Stimulated activated memory B cell treated with anti-CD40 and anti-IgM and Interleukin-4, amounts not matched to agents 10 μg/mL and 1 μg/mL and 100 μg/mL, for 72 hours (primary cell): ENCODE measurements at regions not wholly inside any gene's neighbourhood (a gene's known extent, or its start where the extent isn't known, plus 50 kb on each side); places are given as distances from the start of the nearest gene placed in this dataset.
"Not testable (repeated sequence)": the region's sequence is repeated elsewhere in the genome, so short reads cannot be mapped to it uniquely, and the experiment has no call there.

Source experiments
- ATAC-seq: fragments of 150-1000 bp; cut with Tn5 transposase; 2 replicates; pipeline ENCODE4 v1.10.0; 2021
- H3K27ac Mint-ChIP-seq: one replicate; pipeline ENCODE4 v1.8.0; 2022; ENCODE audit warnings: mild to moderate bottlenecking, mixed read lengths
- H3K27me3 Mint-ChIP-seq: one replicate; pipeline ENCODE4 v1.8.0; 2022; ENCODE audit warnings: mixed read lengths
- H3K36me3 Mint-ChIP-seq: one replicate; pipeline ENCODE4 v1.8.0; 2022; ENCODE audit warnings: mixed read lengths
- H3K4me1 Mint-ChIP-seq: one replicate; pipeline ENCODE4 v1.8.0; 2022; ENCODE audit warnings: mixed read lengths
- H3K4me3 Mint-ChIP-seq: one replicate; pipeline ENCODE4 v1.8.0; 2022; ENCODE audit warnings: mild to moderate bottlenecking, moderate library complexity, mixed read lengths
- H3K9me3 Mint-ChIP-seq: one replicate; pipeline ENCODE4 v1.8.0; 2022; ENCODE audit warnings: mixed read lengths

DNA sequence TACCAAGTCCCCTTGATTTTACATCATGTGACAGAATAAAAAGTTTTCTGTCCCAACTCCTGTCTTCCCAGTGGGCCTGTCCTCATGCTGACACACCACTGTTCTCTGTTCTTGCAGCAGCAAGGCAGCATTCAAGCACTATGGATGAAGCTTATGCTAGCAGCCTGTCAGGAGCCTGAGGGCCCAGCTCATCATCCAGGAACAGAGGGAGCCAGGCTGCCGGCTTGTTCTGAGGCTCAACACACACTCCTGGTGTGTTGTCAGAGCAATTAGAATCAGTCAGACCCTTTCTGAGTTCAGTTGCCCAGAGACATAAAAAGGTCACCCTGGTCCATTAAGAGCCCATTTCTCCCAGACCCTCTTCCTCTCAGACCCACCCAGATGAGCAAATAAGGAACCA lies 282.9 kb downstream of the SEC16B start:
- Mint-ChIP-seq H3K36me3 (no peaks in the 10 kb centered on the region), H3K4me1 (no peaks in the 10 kb centered on the region), H3K27ac (no peak overlapping the region), H3K27me3 (peaks cover 10% of the 10 kb centered on the region), H3K4me3 (no peak overlapping the region), H3K9me3 (peaks cover 5% of the 10 kb centered on the region)
- no peak for ATAC-seq

DNA sequence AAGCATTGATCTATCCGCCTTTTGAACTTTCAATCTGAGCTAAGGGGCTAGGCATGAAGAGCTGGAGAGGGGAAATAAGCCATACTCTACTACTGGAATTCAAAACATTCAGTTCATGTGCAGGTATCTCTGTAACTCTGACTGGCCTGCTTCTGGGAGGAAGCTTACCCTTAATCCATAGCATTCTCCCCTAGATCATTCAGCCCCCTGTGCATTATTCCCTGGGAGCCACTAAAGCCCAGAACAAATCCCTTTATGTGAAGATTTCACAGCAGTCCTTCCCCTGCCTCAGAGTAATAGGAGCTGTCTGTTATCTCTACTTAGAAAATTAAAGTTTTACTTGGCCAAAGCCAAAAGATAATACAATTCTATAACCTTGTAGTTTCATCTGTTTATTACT lies 300.7 kb downstream of the SEC16B start:
- no peak for ATAC-seq
- peaks cover 5% of the 10 kb centered on the region for H3K9me3 Mint-ChIP-seq
- H3K36me3 Mint-ChIP-seq: no peaks in the 10 kb centered on the region
- no peaks in the 10 kb centered on the region for H3K4me1 Mint-ChIP-seq
- no peak overlapping the region for H3K4me3 Mint-ChIP-seq
- no peaks in the 10 kb centered on the region for H3K27me3 Mint-ChIP-seq
- H3K27ac Mint-ChIP-seq: no peak overlapping the region

DNA sequence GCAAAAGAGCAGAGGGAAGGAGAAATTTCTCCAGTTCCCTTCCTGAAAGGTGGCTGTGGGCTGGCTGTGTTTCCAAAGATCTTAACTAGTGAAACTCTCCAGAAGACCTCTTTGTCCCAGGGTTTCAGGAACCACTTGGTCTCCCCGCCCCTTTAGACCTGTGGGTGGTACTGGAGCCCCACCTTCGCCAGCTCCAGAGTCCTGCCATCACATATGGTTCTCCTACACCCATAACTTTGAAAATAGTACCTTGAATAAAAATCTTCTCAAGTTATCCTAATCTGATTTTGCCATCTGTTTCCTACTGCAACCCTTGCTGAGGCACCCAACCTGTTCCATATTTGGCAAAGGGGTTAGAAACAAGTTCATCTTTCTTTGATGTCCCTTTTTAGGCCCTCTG lies 303.9 kb downstream of the SEC16B start:
- peaks cover 5% of the 10 kb centered on the region for H3K9me3 Mint-ChIP-seq
- ATAC-seq: no peak
- no peaks in the 10 kb centered on the region for H3K36me3 Mint-ChIP-seq
- H3K4me3 Mint-ChIP-seq: no peak overlapping the region
- H3K27ac Mint-ChIP-seq: no peak overlapping the region
- no peaks in the 10 kb centered on the region for H3K4me1 Mint-ChIP-seq
- peaks cover 4% of the 10 kb centered on the region for H3K27me3 Mint-ChIP-seq

DNA sequence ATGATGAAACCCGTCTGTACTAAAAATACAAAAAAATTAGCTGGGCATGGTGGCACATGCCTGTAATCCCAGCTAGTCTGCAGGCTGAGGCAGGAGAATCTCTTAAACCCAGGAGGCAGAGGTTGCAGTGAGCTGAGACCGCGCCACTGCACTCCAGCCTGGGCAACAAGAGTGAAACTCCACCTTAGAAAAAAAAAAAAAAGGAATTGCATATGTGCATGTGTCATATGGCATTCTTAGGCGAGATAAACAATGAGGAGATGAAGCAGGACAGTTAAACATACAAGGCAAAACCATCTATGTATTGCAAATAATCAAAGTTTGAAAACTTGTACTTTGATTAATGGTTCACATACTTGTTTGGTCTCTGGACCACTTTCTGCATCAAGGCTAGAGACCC lies 305.1 kb downstream of the SEC16B start:
- not testable (repeated sequence) for ATAC-seq, H3K27ac Mint-ChIP-seq, H3K27me3 Mint-ChIP-seq, H3K9me3 Mint-ChIP-seq, H3K36me3 Mint-ChIP-seq, H3K4me3 Mint-ChIP-seq, H3K4me1 Mint-ChIP-seq

DNA sequence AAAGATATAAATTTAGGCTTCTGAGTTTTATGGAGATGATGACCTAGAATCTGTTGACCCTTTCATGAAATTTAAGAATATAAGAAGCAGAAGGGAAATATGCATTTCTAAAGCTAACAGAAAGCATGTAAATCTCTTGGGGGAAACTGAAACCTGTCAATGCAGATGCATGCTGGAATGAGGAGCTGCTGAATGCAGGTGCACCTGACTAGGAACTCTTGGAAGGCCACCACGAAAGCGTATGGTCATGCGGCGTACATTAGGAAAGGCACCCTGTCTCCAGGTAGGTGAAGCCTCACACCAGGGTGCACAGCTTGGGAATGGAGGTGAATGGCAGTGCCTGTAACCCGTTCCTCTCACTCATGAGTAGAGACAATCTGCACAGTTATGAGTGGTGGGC lies 309.7 kb downstream of the SEC16B start:
- no peak overlapping the region for H3K27ac Mint-ChIP-seq
- no peaks in the 10 kb centered on the region for H3K4me1 Mint-ChIP-seq
- H3K9me3 Mint-ChIP-seq: peaks cover 5% of the 10 kb centered on the region
- peaks cover 8% of the 10 kb centered on the region for H3K27me3 Mint-ChIP-seq
- ATAC-seq: no peak
- H3K36me3 Mint-ChIP-seq: no peaks in the 10 kb centered on the region
- no peak overlapping the region for H3K4me3 Mint-ChIP-seq

DNA sequence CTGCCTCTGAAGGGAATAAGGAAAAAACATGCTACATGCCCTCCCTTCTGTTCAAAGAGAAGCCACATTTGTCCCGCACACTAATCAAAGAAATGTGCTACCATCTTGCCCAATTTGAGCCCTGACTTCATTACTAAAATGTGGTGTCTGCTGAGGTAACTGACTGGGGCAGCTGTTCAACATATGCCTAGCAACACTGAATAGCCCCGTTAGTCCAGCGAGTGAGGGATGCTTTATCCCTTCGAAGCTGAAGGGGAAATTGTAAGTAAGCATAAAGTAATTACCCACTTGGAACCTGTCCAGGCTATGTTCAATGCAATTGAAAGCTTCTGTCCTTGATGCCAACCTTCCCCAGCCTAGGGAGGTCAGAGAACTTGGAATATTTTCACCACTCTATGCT lies 310.6 kb downstream of the SEC16B start:
- peaks cover 8% of the 10 kb centered on the region for H3K27me3 Mint-ChIP-seq
- H3K36me3 Mint-ChIP-seq: no peaks in the 10 kb centered on the region
- no peaks in the 10 kb centered on the region for H3K4me1 Mint-ChIP-seq
- peaks cover 5% of the 10 kb centered on the region for H3K9me3 Mint-ChIP-seq
- no peak overlapping the region for H3K27ac Mint-ChIP-seq
- no peak for ATAC-seq
- H3K4me3 Mint-ChIP-seq: no peak overlapping the region

DNA sequence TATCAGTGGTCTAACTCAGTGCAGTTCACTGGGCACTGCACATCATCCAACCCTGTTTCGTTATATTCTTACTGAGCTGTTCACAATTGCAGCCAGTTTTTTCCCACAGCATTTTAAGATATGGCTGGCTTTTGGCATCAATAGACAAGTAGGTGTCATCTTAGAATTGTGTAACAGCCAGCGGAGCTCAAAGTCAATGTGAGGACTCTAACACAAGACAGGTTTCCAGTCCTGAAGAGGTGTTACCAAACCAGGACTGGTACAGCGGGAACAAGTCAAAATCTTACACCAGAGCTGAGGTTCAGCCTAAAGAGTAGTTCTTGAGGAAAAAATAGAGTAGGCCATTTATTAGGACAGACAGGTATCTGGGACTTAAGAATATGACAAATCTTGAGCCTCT lies 313.3 kb downstream of the SEC16B start:
- no peaks in the 10 kb centered on the region for H3K4me1 Mint-ChIP-seq
- no peak overlapping the region for H3K4me3 Mint-ChIP-seq
- peaks cover 8% of the 10 kb centered on the region for H3K27me3 Mint-ChIP-seq
- H3K27ac Mint-ChIP-seq: no peak overlapping the region
- no peaks in the 10 kb centered on the region for H3K36me3 Mint-ChIP-seq
- no peak for ATAC-seq
- H3K9me3 Mint-ChIP-seq: peaks cover 5% of the 10 kb centered on the region

DNA sequence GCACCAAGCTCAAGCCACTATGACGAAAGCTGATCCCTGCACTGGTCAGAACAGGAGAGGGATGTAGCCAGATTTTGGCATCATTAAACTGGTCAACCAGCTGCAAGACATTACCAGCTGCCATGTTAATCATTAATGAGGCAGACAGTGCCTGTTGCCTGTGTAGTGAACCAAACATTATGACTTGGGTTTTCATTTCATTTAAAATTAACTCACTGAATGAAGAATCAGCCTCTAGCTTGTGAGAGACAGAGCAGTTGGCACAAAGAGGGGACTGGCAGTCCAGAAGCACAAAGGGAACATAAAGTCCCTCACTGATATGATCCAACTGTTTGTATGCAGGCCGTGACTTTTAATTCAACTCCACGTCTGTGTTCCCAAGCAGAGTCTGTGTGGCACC lies 318.9 kb downstream of the SEC16B start:
- no peaks in the 10 kb centered on the region for H3K27me3 Mint-ChIP-seq
- ATAC-seq: no peak
- H3K27ac Mint-ChIP-seq: no peak overlapping the region
- H3K9me3 Mint-ChIP-seq: no peaks in the 10 kb centered on the region
- no peak overlapping the region for H3K4me3 Mint-ChIP-seq
- H3K36me3 Mint-ChIP-seq: no peaks in the 10 kb centered on the region
- no peaks in the 10 kb centered on the region for H3K4me1 Mint-ChIP-seq

DNA sequence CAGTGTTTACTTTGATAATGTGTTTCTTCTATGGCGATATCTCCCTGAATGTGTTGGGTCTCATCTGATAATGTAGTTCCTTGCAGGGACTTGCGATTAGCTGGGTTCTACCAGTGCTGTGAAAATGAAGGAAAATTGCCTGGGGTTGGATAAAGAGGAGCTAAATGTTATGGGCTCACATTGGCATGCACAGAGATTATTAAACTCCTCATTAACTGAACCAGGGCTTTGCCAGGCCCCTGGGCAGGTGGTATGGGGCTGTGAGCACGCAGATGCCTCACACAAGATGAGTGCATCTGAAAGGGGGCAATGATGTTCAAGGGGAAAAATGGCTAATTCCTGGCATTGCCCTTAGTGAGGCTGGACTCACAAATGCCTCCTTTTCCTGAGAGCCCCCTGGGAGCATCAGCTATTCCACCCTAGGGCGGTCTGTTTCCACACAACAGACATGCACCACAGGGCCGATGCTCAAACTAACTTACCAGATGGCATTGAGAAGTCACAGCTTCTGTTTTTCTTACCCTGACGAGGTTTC lies 321.1 kb downstream of the SEC16B start:
- no peaks in the 10 kb centered on the region for H3K4me1 Mint-ChIP-seq
- no peaks in the 10 kb centered on the region for H3K9me3 Mint-ChIP-seq
- H3K27ac Mint-ChIP-seq: no peak overlapping the region
- no peak for ATAC-seq
- no peaks in the 10 kb centered on the region for H3K36me3 Mint-ChIP-seq
- H3K27me3 Mint-ChIP-seq: no peaks in the 10 kb centered on the region
- H3K4me3 Mint-ChIP-seq: no peak overlapping the region

DNA sequence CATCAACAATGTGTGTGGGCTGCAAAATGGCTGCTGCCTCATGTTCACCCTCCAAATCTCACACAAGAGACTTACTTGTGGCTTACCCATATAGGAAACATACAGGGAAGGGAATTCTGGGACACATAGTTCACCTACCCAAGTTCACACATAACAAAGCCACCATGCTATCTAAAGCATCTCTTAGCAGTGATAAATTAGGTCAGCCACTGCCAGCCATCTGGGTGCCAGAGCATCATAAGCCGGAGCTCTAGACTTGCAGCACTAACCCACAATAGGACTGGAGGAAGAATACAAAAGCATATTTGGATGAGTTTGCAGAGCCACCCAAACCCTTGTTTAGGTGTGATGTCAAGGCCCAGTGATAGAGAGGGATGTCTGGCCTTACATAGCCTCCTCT lies 321.7 kb downstream of the SEC16B start:
- no peaks in the 10 kb centered on the region for H3K36me3 Mint-ChIP-seq
- H3K4me3 Mint-ChIP-seq: no peak overlapping the region
- H3K27me3 Mint-ChIP-seq: no peaks in the 10 kb centered on the region
- no peak overlapping the region for H3K27ac Mint-ChIP-seq
- ATAC-seq: no peak
- H3K9me3 Mint-ChIP-seq: no peaks in the 10 kb centered on the region
- no peaks in the 10 kb centered on the region for H3K4me1 Mint-ChIP-seq

DNA sequence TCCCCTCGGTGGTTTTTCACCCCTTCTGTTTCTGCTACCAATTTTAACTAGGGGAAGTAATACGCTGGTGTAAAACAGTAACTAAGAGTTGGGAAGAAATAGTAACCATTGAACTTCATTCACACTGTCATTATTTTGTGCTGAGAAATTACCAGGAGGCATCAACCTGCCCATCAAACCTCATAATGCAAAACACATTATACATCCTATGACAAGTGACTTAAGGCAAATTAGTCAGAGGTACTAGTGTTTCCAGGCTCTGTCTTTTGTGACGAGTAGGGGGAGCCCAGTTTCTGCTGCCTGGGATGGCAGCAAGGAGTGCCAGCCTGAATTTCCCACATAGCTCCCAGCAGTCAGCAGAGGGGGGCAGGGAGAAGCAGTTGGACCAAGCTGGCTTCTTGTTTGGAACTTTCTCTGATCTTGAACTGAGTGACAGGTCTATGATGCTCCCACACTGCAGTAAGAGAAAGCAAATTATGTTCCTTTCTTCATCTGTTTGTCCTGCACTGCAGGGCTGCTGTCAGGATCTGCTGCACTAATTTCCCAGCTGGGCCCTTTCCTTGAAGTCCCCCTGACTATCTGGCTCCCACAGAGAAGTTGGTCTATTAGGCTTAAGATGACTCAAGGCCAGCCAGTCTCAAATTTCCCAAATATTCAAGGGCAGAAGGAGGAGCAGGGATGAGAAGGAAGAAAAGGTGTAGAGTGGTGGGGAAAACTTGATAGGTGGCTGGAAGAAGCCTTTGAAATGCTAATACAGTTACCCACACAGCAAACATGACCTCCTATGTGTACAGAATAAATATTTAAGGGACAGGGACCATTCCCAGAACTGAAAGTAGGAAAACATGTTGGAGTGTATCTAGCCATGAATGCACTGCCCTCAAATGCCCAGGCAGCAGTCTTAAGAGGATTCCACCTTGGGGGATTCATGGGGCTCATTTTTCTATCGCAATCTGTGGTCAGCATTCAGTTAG lies 322.8 kb downstream of the SEC16B start:
- H3K4me1 Mint-ChIP-seq: no peaks in the 10 kb centered on the region
- no peak for ATAC-seq
- no peak overlapping the region for H3K4me3 Mint-ChIP-seq
- no peaks in the 10 kb centered on the region for H3K9me3 Mint-ChIP-seq
- H3K36me3 Mint-ChIP-seq: no peaks in the 10 kb centered on the region
- no peaks in the 10 kb centered on the region for H3K27me3 Mint-ChIP-seq
- H3K27ac Mint-ChIP-seq: no peak overlapping the region

DNA sequence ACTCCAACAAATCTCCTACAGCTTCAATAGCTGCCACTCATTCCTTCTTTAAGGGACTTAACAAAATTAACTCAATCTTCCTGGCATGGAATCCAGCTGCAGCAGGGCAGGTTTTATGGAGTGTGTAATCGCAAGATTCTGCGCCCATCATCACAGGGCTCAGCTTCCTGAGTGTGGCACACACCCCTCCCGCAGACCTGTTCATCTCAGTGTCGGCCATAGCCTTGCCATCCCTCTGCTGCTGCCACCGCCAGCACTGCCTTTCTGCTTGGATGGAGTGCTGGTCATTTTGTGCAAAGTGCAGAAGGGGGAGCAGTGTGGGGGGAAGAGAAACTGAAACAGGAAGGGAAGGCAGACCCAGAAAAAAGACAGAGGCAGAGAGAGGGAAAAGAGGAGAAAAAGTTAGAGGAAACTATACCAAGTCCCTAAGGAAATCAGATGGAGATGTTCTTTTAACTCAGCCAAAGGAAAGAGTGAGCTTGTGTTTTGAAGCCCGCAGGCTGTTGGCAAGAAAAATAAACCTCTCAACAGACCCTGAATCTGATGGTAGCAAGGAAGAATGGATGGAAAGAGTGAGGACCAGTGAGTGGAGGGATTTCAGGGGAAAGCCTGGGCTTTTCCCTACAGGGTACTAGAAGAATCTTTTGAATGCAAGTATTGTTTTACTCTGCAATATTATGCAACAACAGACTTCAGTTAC lies 324.2 kb downstream of the SEC16B start:
- Mint-ChIP-seq H3K27ac (no peak overlapping the region), H3K36me3 (no peaks in the 10 kb centered on the region), H3K4me1 (no peaks in the 10 kb centered on the region), H3K27me3 (no peaks in the 10 kb centered on the region), H3K4me3 (no peak overlapping the region), H3K9me3 (no peaks in the 10 kb centered on the region)
- no peak for ATAC-seq

DNA sequence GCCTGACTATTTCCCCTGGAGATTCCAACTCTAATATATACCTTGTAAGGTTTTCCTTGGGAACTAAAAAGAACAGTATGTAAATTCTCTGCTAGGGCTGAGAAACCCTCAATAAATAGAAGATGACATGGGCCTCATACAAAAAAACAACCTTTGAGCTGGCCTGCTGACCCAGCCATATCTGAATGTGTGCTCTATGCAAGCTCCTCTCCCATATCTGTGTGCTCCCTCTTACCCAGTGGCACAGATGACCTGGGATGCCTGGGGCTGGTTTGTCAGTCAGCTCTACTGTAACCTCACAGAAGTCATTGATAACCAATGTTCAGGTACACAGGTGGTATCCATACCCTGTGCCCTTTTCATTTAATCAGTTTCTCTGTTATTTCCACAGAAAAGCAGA lies 329.2 kb downstream of the SEC16B start:
- no peaks in the 10 kb centered on the region for H3K9me3 Mint-ChIP-seq
- H3K27ac Mint-ChIP-seq: no peak overlapping the region
- H3K4me1 Mint-ChIP-seq: no peaks in the 10 kb centered on the region
- no peak overlapping the region for H3K4me3 Mint-ChIP-seq
- H3K27me3 Mint-ChIP-seq: no peaks in the 10 kb centered on the region
- no peak for ATAC-seq
- H3K36me3 Mint-ChIP-seq: no peaks in the 10 kb centered on the region

DNA sequence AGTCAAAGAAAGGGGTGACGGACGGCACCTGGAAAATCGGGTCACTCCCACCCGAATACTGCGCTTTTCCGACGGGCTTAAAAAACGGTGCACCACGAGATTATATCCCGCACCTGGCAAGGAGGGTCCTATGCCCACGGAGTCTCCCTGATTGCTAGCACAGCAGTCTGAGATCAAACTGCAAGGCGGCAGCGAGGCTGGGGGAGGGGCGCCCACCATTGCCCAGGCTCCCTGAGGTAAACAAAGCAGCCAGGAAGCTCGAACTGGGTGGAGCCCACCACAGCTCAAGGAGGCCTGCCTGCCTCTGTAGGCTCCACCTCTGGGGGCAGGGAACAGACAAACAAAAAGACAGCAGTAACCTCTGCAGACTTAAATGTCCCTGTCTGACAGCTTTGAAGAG lies 335.7 kb downstream of the SEC16B start:
- not testable (repeated sequence) for ATAC-seq, H3K36me3 Mint-ChIP-seq, H3K27ac Mint-ChIP-seq, H3K27me3 Mint-ChIP-seq, H3K4me3 Mint-ChIP-seq, H3K4me1 Mint-ChIP-seq, H3K9me3 Mint-ChIP-seq

DNA sequence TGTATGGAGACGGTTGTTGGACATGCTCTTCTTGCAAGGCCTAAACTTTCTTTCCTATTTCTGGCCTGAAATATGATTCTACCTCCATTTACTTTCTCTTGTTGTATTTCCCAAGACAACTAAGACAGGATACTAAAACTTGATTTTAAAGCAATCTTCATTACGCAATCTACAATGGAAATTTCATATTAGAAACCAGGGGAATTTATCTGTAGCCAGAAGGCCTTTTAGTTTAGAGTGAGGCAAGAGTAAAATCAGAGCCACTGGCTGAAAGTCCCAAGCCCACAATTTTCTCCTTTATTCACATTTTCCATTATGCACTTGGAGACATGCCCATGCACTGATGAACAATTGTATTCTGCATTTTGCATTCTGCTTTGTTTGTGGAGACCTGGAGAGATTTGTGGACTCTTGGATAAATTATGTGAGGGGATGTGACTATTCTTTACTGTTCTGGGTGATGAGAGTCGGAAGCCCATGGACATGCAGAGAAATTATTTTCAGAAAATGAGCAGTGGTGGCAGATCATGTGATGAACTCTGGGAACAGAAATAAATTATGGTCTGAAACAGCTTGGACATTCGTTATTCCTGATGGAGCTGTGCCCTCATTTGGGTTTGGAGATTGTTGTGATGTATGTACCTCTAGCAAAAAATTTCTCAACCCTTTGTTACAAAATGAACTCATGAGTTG lies 336.8 kb downstream of the SEC16B start:
- H3K4me1 Mint-ChIP-seq: no peaks in the 10 kb centered on the region

More for the DNA sequence above, 336.8 kb downstream of the SEC16B start:
- Mint-ChIP-seq H3K9me3 (no peaks in the 10 kb centered on the region), H3K27ac (no peak overlapping the region), H3K36me3 (no peaks in the 10 kb centered on the region), H3K4me3 (no peak overlapping the region), H3K27me3 (no peaks in the 10 kb centered on the region)
- ATAC-seq: no peak
